Heart right ventricle (tissue), 16 donors: ENCODE measurements at regions not wholly inside any gene's neighbourhood (a gene's known extent, or its start where the extent isn't known, plus 50 kb on each side); places are given as distances from the start of the nearest gene placed in this dataset.
"Not testable (repeated sequence)": the region's sequence is repeated elsewhere in the genome, so short reads cannot be mapped to it uniquely, and the experiment has no call there.

Source experiments
- ATAC-seq, 8 donors: fragments of 200-7000 bp; cut with Tn5 transposase; one replicate each; pipeline ENCODE4 v1.9.1; 2020; ENCODE audit warnings: mild to moderate bottlenecking in 8 of 8, moderate library complexity in 8 of 8, moderate number of reproducible peaks in 1 of 8
- DNase-seq, 2 donors: peaks; one replicate each; pipeline ENCODE4 v3.0.0-alpha.2; 2020
- H3K27ac ChIP-seq, 10 donors: fragments of 200-600 bp; sonication (generic) in 2 of 10; one replicate each; pipeline versions ENCODE4 v1.5.0 to v1.8.0; 2020 to 2022; ENCODE audit warnings: mild to moderate bottlenecking in 3 of 10
- H3K27me3 ChIP-seq, 7 donors: fragments of 200-600 bp; one replicate each; pipeline ENCODE4 v1.8.0; 2021 to 2022; ENCODE audit warnings: mild to moderate bottlenecking in 2 of 7
- H3K36me3 ChIP-seq, 9 donors: fragments of 200-600 bp; sonication (generic) in 1 of 9; one replicate each; pipeline versions ENCODE4 v1.5.0 to v1.8.0; 2020 to 2022; ENCODE audit warnings: mild to moderate bottlenecking in 2 of 9
- H3K4me1 ChIP-seq, 9 donors: fragments of 200-600 bp; sonication (generic) in 1 of 9; one replicate each; pipeline versions ENCODE4 v1.5.0 to v1.8.0; 2020 to 2022; ENCODE audit warnings: mild to moderate bottlenecking in 4 of 9
- H3K4me3 ChIP-seq, 10 donors: fragments of 200-600 bp; sonication (generic) in 2 of 10; one replicate each; pipeline versions ENCODE4 v1.5.0 to v1.8.0; 2020 to 2022; ENCODE audit warnings: mild to moderate bottlenecking in 7 of 10, moderate library complexity in 2 of 10
- H3K9me3 ChIP-seq, 11 donors: fragments of 200-600 bp in 10 of 11; sonication (generic) in 2 of 11; one replicate each; pipeline versions ENCODE4 v1.5.0 to v1.8.0; 2013 to 2022; ENCODE audit warnings: mild to moderate bottlenecking in 2 of 11, control low read depth in 1 of 11, moderate library complexity in 1 of 11
- WGBS, 2 donors: extraction: QIAGEN DNeasy Blood & Tissue Kit; methylation state at CpG; one replicate each; pipeline ENCODE4 v1.1.7; 2013; ENCODE audit warnings: inconsistent platforms in 1 of 2; 5-methylcytosine and 5-hydroxymethylcytosine counted together
- intact Hi-C, 10 donors: fragments of 100-400 bp; cut with DNase I; formaldehyde crosslinking; loops; one replicate each; pipeline versions ENCODE4 v1.11.1 to v1.14.2; 2022
- TF ChIP-seq, protein P1 (sequence below), 9 donors: fragments of 200-600 bp; sonication (generic) in 2 of 9; IDR thresholded peaks; one replicate each; pipeline versions ENCODE4 v1.5.0 to v1.8.0; 2021 to 2022; ENCODE audit warnings: antibody characterized with exemption in 9 of 9, mild to moderate bottlenecking in 5 of 9, moderate library complexity in 1 of 9
- donor health status: Arrhythmogenic right ventricular cardiomyopathy.
- donor health status: ischemic (EF 13 %, LVEDD 7.1; RV severe dilation, severe dysfunction).
- donor health status: healthy with polysubstance abuse.
- donor health status: DM: no; HTN: yes; CAD: no.
- donor health status: DM: no; HTN: no; CAD: no.
- donor health status: ischemic (EF 25% LVEDD 6.9; RV normal size, moderate dysfunction).
- donor health status: ischemic (EF 25% LVEDD 5.7; RV mildly dilated, moderate dysfunction).
- donor health status: healthy.
- donor health status: DM: yes; HTN: yes; CAD: no.
- donor health status: Ischemic cardiomyopathy.
- donor health status: ischemic (EF 35%, LVEDD 5.7; RV mildly dilated, moderate dysfunction).
- donor health status: nonischemic (EF 11% LVEDD 7.7; RV severe dilation, severe dysfunction).
- donor health status: DM: yes; HTN: yes; CAD: no.
- donor health status: PGD.
- donor health status: ischemic (EF 29% LVEDD 5.4; RV normal size, mild dysfunction).
- donor health status: nonischemic (EF 23%, LVEDD 6.1; RV moderate dilation, normal function).

DNA sequence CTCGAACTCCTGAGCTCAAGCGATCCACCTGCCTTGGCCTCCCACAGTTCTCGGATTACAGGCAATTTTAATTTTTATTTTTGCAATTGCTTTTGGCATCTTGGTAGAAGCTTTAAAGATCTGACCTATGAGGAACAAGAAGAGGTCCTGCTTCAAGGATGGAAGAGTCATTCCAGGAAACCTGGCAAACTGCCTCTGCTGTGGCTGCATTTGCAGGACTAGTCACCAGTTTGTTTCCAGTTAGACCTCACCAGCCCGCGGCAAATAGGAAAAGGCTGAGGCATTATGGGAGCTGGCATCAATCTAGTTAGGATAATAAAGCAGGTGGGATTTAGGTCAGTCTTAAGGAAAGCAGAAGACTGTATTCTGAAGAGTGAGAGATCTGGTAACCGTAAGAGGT lies 51.9 kb upstream of the LAS1L start:
- 81 to 92% methylated on average over 6 of the region's 6 CpGs for WGBS, 2 donors
- intact Hi-C loops = loop anchor here in 6 of 10 donors (10.0 kb wide), 2 partner anchors 528 to 1138 kb away; no protein-coding TSS in a partner anchor
- H3K9me3 ChIP-seq = no peaks in the 10 kb centered on the region
- TF ChIP-seq, protein P1, sequence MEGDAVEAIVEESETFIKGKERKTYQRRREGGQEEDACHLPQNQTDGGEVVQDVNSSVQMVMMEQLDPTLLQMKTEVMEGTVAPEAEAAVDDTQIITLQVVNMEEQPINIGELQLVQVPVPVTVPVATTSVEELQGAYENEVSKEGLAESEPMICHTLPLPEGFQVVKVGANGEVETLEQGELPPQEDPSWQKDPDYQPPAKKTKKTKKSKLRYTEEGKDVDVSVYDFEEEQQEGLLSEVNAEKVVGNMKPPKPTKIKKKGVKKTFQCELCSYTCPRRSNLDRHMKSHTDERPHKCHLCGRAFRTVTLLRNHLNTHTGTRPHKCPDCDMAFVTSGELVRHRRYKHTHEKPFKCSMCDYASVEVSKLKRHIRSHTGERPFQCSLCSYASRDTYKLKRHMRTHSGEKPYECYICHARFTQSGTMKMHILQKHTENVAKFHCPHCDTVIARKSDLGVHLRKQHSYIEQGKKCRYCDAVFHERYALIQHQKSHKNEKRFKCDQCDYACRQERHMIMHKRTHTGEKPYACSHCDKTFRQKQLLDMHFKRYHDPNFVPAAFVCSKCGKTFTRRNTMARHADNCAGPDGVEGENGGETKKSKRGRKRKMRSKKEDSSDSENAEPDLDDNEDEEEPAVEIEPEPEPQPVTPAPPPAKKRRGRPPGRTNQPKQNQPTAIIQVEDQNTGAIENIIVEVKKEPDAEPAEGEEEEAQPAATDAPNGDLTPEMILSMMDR (IDR thresholded peaks at IDR 0.05) = no peak
- ATAC-seq (no peak), DNase-seq (no peak)
- peaks cover 0 to 15% (median 0%) of the 10 kb centered on the region in 9 donors for H3K4me1 ChIP-seq
- H3K36me3 ChIP-seq = no peaks in the 10 kb centered on the region
- H3K27ac ChIP-seq = no peak overlapping the region
- no peak overlapping the region for H3K4me3 ChIP-seq
- H3K27me3 ChIP-seq = peaks cover 0 to 57% (median 0%) of the 10 kb centered on the region in 7 donors

DNA sequence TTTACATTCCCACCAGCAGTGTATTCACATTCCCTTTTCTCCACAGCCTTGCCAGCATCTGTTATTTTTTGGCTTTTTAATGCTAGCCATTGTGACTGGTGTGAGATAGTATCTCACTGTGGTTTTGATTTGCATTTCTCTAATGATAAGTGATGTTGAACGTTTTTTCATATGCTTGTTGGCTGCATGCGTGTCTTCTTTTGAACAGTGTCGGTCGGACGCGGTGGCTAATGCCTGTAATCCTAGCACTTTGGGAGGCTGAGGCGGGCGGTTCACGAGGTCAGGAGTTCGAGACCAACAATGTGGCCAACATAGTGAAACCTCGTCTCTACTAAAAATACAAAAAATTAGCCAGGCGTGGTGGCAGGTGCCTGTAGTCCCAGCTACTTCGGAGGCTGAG lies 50.6 kb upstream of the LAS1L start:
- not testable (repeated sequence) for H3K36me3 ChIP-seq, DNase-seq, H3K27ac ChIP-seq, H3K9me3 ChIP-seq, ATAC-seq, H3K4me3 ChIP-seq
- peaks cover 0 to 59% (median 0%) of the 10 kb centered on the region in 7 donors for H3K27me3 ChIP-seq
- 70 to 89% methylated on average over 13 of the region's 13 CpGs for WGBS, 2 donors
- H3K4me1 ChIP-seq = peaks cover 0 to 15% (median 0%) of the 10 kb centered on the region in 9 donors
- intact Hi-C loops = loop anchor here in 6 of 10 donors (10.0 kb wide), 2 partner anchors 530 to 1140 kb away; no protein-coding TSS in a partner anchor
